GM12892 (cell line): ENCODE measurements at regions not wholly inside any gene's neighbourhood (a gene's known extent, or its start where the extent isn't known, plus 50 kb on each side); places are given as distances from the start of the nearest gene placed in this dataset.

Source experiments
- DNase-seq: peaks from one replicate; pipeline ENCODE4 v3.0.0; 2011; ENCODE audit not compliant: insufficient read length
- FAIRE-seq: peaks from 2 replicates; lab custom pipeline; 2011; peaks lifted over from hg19 to GRCh38; lab: Jason Lieb, UNC
- POLR2A ChIP-seq: IDR thresholded peaks from 2 replicates; pipeline ENCODE4 v1.6.1; 2011; ENCODE audit warnings: low read depth, low read length, control low read depth
- POLR2AphosphoS5 ChIP-seq: IDR thresholded peaks from 2 replicates; pipeline ENCODE4 v1.6.1; 2011; ENCODE audit warnings: low read depth, low read length, control low read depth
- TAF1 ChIP-seq: IDR thresholded peaks from 2 replicates; pipeline ENCODE4 v1.6.1; 2011; ENCODE audit warnings: low read depth, mild to moderate bottlenecking, control low read depth, low read length, borderline replicate concordance

GRCh38 chr6:54574671-54575070 is 266.4 kb downstream of the TINAG start:
- TF ChIP-seq POLR2AphosphoS5 (no peak), TAF1 (no peak), POLR2A (no peak)
- no peak for DNase-seq
- FAIRE-seq = no peak

DNA sequence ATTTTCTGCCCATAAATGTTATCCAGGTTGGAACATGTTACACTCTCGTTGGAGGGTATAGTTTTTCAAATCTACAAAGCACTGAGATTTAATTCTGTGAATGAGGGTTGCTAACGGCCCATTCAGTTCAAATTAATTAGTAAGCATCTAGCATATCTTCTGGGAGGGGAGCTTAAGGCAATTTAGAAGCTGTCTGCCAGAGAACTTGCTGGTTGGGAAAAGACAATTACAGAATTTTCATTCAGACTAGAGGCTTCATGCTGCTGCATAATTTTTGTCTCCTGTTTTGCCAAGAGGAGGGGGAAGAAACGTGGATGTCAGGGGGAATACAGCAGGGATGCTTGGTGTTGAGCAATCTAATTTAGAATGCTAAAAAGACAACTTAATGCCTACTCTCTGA is 268.3 kb upstream of the FAM83B start:
- no peak for FAIRE-seq

GRCh38 chr6:54579011-54579410 is 267.6 kb upstream of the FAM83B start:
- TF ChIP-seq TAF1 (no peak), POLR2AphosphoS5 (no peak), POLR2A (no peak)
- FAIRE-seq = no peak
- no peak for DNase-seq

More for the DNA sequence above, 268.3 kb upstream of the FAM83B start:
- TF ChIP-seq TAF1 = no peak
- no peak for TF ChIP-seq POLR2AphosphoS5
- no peak for TF ChIP-seq POLR2A
- no peak for DNase-seq

DNA sequence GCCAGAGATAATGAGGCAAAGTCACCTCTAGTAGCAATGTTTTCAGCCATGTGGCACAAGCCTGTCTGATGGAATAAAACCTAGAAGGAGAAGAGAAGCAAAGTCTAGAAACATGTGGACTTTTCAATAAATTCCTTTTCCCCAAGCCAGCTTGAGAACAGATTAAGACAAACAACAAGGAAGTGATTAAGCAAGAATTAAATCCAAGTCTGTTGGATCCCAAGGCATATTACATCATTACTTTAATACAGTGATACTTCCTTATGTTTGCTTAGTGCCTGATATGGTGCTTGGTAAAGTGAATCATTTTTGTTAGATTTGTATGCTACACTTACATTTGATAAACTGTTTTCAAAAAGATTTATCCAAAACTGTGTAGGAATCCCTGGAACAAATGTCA is 260.3 kb upstream of the FAM83B start:
- FAIRE-seq (no peak), DNase-seq (no peak)
- TF ChIP-seq TAF1 (no peak), POLR2AphosphoS5 (no peak), POLR2A (no peak)

- DNase-seq (no peak), FAIRE-seq (no peak)
- TF ChIP-seq POLR2AphosphoS5 (no peak), POLR2A (no peak), TAF1 (no peak)
These were observed 259.3 kb upstream of the FAM83B start for GRCh38 chr6:54587277-54587676.

- FAIRE-seq (no peak), DNase-seq (no peak)
- TF ChIP-seq POLR2A (no peak), POLR2AphosphoS5 (no peak), TAF1 (no peak)
These were observed 258.4 kb upstream of the FAM83B start for GRCh38 chr6:54588176-54588575.

DNA sequence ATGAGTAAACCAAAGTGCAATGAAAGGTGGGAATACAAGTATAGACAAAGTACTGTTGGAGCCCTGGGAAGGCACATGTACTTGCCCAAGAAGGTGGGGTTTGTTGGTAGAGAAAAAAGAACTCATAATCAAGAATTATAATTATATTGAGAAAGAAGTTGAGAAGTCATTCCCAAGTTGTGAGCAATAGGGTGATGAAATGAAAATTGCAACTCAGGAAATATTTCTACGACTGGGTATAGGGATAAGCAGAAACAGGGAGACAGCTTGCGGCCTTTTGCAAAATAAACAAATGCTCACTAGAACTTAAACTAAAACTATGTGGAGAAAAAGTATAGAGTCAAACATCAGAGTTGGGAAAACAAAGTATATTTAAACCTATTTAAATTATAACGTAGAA is 250.7 kb upstream of the FAM83B start:
- DNase-seq (no peak), FAIRE-seq (no peak)
- TF ChIP-seq POLR2A = no peak
- TF ChIP-seq POLR2AphosphoS5 = no peak
- no peak for TF ChIP-seq TAF1

GRCh38 chr6:54598787-54599313 is 247.7 kb upstream of the FAM83B start:
- DNase-seq (no peak), FAIRE-seq (no peak)
- TF ChIP-seq POLR2A = no peak
- no peak for TF ChIP-seq TAF1
- no peak for TF ChIP-seq POLR2AphosphoS5

- DNase-seq (no peak), FAIRE-seq (no peak)
- no peak for TF ChIP-seq POLR2A
- no peak for TF ChIP-seq TAF1
- no peak for TF ChIP-seq POLR2AphosphoS5
These were observed 244.8 kb upstream of the FAM83B start for GRCh38 chr6:54601600-54602300.

GRCh38 chr6:54602591-54602990 is 244.0 kb upstream of the FAM83B start:
- FAIRE-seq (no peak), DNase-seq (no peak)
- no peak for TF ChIP-seq TAF1
- TF ChIP-seq POLR2A = no peak
- no peak for TF ChIP-seq POLR2AphosphoS5

DNA sequence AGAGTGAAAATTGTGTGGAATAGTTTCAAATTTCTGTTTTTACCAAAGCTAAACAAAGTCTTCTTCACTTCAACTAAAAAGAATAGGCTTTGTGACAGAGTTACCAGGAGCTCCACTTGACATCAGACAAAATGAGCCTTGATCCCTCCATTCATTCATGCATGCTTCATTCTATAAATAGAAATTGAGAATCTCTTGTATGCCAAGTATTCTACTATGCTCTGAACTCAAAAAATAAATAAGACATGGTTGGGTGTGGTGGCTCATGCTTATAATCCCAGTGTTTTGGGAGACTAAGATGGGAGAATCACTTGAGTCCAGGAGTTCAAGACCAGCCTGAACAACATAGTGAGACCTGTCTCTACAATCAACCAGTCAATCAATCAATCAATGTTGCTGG is 236.6 kb upstream of the FAM83B start:
- no peak for FAIRE-seq
- no peak for DNase-seq
- TF ChIP-seq POLR2A (no peak), TAF1 (no peak), POLR2AphosphoS5 (no peak)

DNA sequence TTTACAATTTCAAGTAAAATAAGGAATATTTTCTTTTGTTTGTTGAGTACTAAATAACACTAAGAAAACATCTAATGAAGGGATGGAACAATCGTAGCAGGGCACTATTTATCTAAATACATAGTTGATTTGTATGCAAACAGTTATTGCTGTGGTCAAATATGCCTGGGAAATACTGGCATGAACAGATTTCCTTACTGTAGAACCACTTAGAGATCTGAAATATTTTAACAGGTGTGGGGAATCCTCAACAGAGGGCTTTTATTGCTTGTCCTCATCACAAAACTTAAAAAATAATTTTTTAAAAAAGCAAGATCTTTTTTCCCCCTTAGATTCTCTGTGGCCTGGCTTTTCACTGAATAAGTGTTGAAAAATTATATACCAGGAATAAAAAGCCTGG is 233.0 kb upstream of the FAM83B start:
- TF ChIP-seq TAF1 (no peak), POLR2A (no peak), POLR2AphosphoS5 (no peak)
- FAIRE-seq (no peak), DNase-seq (no peak)
